Fibroblast of lung (primary cell): ENCODE measurements at regions not wholly inside any gene's neighbourhood (a gene's known extent, or its start where the extent isn't known, plus 50 kb on each side); places are given as distances from the start of the nearest gene placed in this dataset.

Source experiments
- CTCF ChIP-seq, 2 donors: IDR thresholded peaks in 1 of 2; conservative IDR thresholded peaks in 1 of 2; 1 replicate in 1 of 2; 2 replicates in 1 of 2; pipeline ENCODE4 v1.5.1; 2011 to 2012; ENCODE audit warnings: low read length in 2 of 2, control low read depth in 1 of 2, inconsistent platforms in 1 of 2, low read depth in 1 of 2, mild to moderate bottlenecking in 1 of 2
- EZH2 ChIP-seq: IDR thresholded peaks from 2 replicates; pipeline ENCODE4 v1.5.1; 2012; ENCODE audit warnings: low read length, control low read depth, mild to moderate bottlenecking; ENCODE audit errors: missing control alignments

GRCh38 chrX:149992918-149993317 lies 54.6 kb upstream of the EOLA2 start:
- TF ChIP-seq CTCF (conservative IDR thresholded peaks at IDR 0.05 in 1 of 2, IDR thresholded peaks at IDR 0.05 in 1 of 2; ENCODE audit: low read depth in 1 of 2, low read length in 2 of 2) (no peak), EZH2 (no peak)
